ENCODE measurements at regions not wholly inside any gene's neighbourhood (a gene's known extent, or its start where the extent isn't known, plus 50 kb on each side); places are given as distances from the start of the nearest gene placed in this dataset.
"Not testable (repeated sequence)": the region's sequence is repeated elsewhere in the genome, so short reads cannot be mapped to it uniquely, and the experiment has no call there.

GRCh38 chr4:11700751-11701226 lies 272.1 kb upstream of the HS3ST1 start:
- no peak for DNase-seq (ENCODE audit: low spot score)

- no peak for DNase-seq (ENCODE audit: low spot score)
Observed at GRCh38 chr4:11698846-11699590, 270.3 kb upstream of the HS3ST1 start.

GRCh38 chr4:11698033-11698432 lies 269.3 kb upstream of the HS3ST1 start:
- no peak for DNase-seq (ENCODE audit: low spot score)

GRCh38 chr4:11693693-11694092 lies 265.0 kb upstream of the HS3ST1 start:
- DNase-seq (ENCODE audit: low spot score): no peak

- DNase-seq (ENCODE audit: low spot score): no peak
Observed at GRCh38 chr4:11691236-11691635, 262.5 kb upstream of the HS3ST1 start.

GRCh38 chr4:11687727-11688126 lies 259.0 kb upstream of the HS3ST1 start:
- no peak for DNase-seq (ENCODE audit: low spot score)

GRCh38 chr4:11685481-11685880 lies 256.8 kb upstream of the HS3ST1 start:
- DNase-seq (ENCODE audit: low spot score): no peak

- no peak for DNase-seq (ENCODE audit: low spot score)
Observed at GRCh38 chr4:11675051-11675800, 246.5 kb upstream of the HS3ST1 start.

GRCh38 chr4:11670304-11670703 lies 241.6 kb upstream of the HS3ST1 start:
- no peak for DNase-seq (ENCODE audit: low spot score)

- no peak for DNase-seq (ENCODE audit: low spot score)
Observed at GRCh38 chr4:11669156-11669555, 240.5 kb upstream of the HS3ST1 start.

GRCh38 chr4:11663114-11663513 lies 234.4 kb upstream of the HS3ST1 start:
- DNase-seq (ENCODE audit: low spot score): no peak

- peak; percentile 26 for DNase-seq (ENCODE audit: low spot score)
Observed at GRCh38 chr4:11650801-11651596, 222.3 kb upstream of the HS3ST1 start.

- no peak for DNase-seq (ENCODE audit: low spot score)
Observed at GRCh38 chr4:11647433-11647832, 218.7 kb upstream of the HS3ST1 start.

GRCh38 chr4:11643081-11643480 lies 214.4 kb upstream of the HS3ST1 start:
- not testable (repeated sequence) for DNase-seq (ENCODE audit: low spot score)

- no peak for DNase-seq (ENCODE audit: low spot score)
Observed at GRCh38 chr4:11640584-11640983, 211.9 kb upstream of the HS3ST1 start.

GRCh38 chr4:11636551-11636950 lies 207.9 kb upstream of the HS3ST1 start:
- no peak for DNase-seq (ENCODE audit: low spot score)

- DNase-seq (ENCODE audit: low spot score): no peak
Observed at GRCh38 chr4:11636031-11636430, 207.3 kb upstream of the HS3ST1 start.

GRCh38 chr4:11635342-11635741 lies 206.6 kb upstream of the HS3ST1 start:
- no peak for DNase-seq (ENCODE audit: low spot score)

- DNase-seq (ENCODE audit: low spot score): no peak
Observed at GRCh38 chr4:11634283-11634682, 205.6 kb upstream of the HS3ST1 start.

- DNase-seq (ENCODE audit: low spot score): no peak
Observed at GRCh38 chr4:11633430-11633829, 204.7 kb upstream of the HS3ST1 start.

- DNase-seq (ENCODE audit: low spot score): no peak
Observed at GRCh38 chr4:11632483-11632882, 203.8 kb upstream of the HS3ST1 start.

- no peak for DNase-seq (ENCODE audit: low spot score)
Observed at GRCh38 chr4:11632025-11632424, 203.3 kb upstream of the HS3ST1 start.

GRCh38 chr4:11631416-11631815 lies 202.7 kb upstream of the HS3ST1 start:
- no peak for DNase-seq (ENCODE audit: low spot score)

Measured in pons (tissue), 1 donor.